ENCODE measurements at regions not wholly inside any gene's neighbourhood (a gene's known extent, or its start where the extent isn't known, plus 50 kb on each side); places are given as distances from the start of the nearest gene placed in this dataset.

GRCh38 chr5:4941957-4942830 lies 197.9 kb upstream of the ADAMTS16 start:
- DNase-seq (ENCODE audit: low spot score): no peak

- no peak for DNase-seq (ENCODE audit: low spot score)
These were observed 197.3 kb upstream of the ADAMTS16 start for GRCh38 chr5:4942831-4943178.

GRCh38 chr5:4945296-4945695 lies 194.8 kb upstream of the ADAMTS16 start:
- no peak for DNase-seq (ENCODE audit: low spot score)

GRCh38 chr5:4947106-4947505 lies 193.0 kb upstream of the ADAMTS16 start:
- DNase-seq (ENCODE audit: low spot score): no peak

GRCh38 chr5:4947893-4948536 lies 192.1 kb upstream of the ADAMTS16 start:
- no peak for DNase-seq (ENCODE audit: low spot score)

GRCh38 chr5:4949108-4949507 lies 191.0 kb upstream of the ADAMTS16 start:
- no peak for DNase-seq (ENCODE audit: low spot score)

GRCh38 chr5:4953576-4953975 lies 186.6 kb upstream of the ADAMTS16 start:
- no peak for DNase-seq (ENCODE audit: low spot score)

GRCh38 chr5:4954048-4954447 lies 186.1 kb upstream of the ADAMTS16 start:
- no peak for DNase-seq (ENCODE audit: low spot score)

- DNase-seq (ENCODE audit: low spot score): no peak
These were observed 176.9 kb upstream of the ADAMTS16 start for GRCh38 chr5:4963265-4963664.

- no peak for DNase-seq (ENCODE audit: low spot score)
These were observed 170.8 kb upstream of the ADAMTS16 start for GRCh38 chr5:4969351-4969750.

- DNase-seq (ENCODE audit: low spot score): no peak
These were observed 170.0 kb upstream of the ADAMTS16 start for GRCh38 chr5:4970171-4970570.

- DNase-seq (ENCODE audit: low spot score): no peak
These were observed 163.2 kb upstream of the ADAMTS16 start for GRCh38 chr5:4976902-4977301.

GRCh38 chr5:4977416-4978110 lies 162.6 kb upstream of the ADAMTS16 start:
- no peak for DNase-seq (ENCODE audit: low spot score)

- no peak for DNase-seq (ENCODE audit: low spot score)
These were observed 159.9 kb upstream of the ADAMTS16 start for GRCh38 chr5:4980201-4980600.

- no peak for DNase-seq (ENCODE audit: low spot score)
These were observed 158.5 kb upstream of the ADAMTS16 start for GRCh38 chr5:4981608-4982007.

- DNase-seq (ENCODE audit: low spot score): no peak
These were observed 156.4 kb upstream of the ADAMTS16 start for GRCh38 chr5:4983701-4984100.

- DNase-seq (ENCODE audit: low spot score): no peak
These were observed 155.7 kb upstream of the ADAMTS16 start for GRCh38 chr5:4984461-4984860.

GRCh38 chr5:4987431-4987830 lies 152.7 kb upstream of the ADAMTS16 start:
- no peak for DNase-seq (ENCODE audit: low spot score)

- no peak for DNase-seq (ENCODE audit: low spot score)
These were observed 151.0 kb upstream of the ADAMTS16 start for GRCh38 chr5:4989118-4989517.

GRCh38 chr5:4990017-4990416 lies 150.1 kb upstream of the ADAMTS16 start:
- DNase-seq (ENCODE audit: low spot score): no peak

- no peak for DNase-seq (ENCODE audit: low spot score)
These were observed 149.7 kb upstream of the ADAMTS16 start for GRCh38 chr5:4990462-4990861.

- no peak for DNase-seq (ENCODE audit: low spot score)
These were observed 148.2 kb upstream of the ADAMTS16 start for GRCh38 chr5:4991925-4992324.

GRCh38 chr5:4995014-4995413 lies 145.1 kb upstream of the ADAMTS16 start:
- no peak for DNase-seq (ENCODE audit: low spot score)
